ENCODE measurements at regions not wholly inside any gene's neighbourhood (a gene's known extent, or its start where the extent isn't known, plus 50 kb on each side); places are given as distances from the start of the nearest gene placed in this dataset.

DNA sequence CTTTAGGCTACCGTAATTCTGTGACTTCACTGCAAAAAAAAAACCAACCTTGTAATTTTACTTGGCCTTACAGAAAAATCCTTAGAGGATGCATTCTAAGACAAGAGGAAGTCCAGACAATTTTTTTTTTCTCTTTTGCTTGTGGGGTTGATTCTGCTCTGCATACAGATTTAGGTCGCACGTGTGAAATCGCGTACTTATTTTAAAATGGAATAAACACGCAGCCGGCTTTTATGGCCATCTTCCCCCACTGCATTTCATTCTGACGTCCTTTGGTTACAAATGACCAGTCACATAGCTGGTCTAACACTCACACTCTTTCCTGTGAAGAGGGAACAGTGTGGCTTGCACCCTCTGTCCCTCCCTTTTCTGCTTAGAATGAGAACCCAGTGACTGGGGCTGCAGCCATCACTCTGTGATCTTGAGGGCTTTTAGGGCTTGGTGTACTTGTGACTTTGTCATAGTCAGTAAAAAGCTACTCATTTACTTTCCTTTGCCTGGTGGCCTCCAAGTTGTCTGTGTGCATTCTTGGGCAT, 63.6 kb upstream of the CARD11 start:
- FAIRE-seq (no peak), DNase-seq (ENCODE audit: low read depth, low spot score) (no peak)
- Histone ChIP-seq H2AFZ (ENCODE audit: control insufficient read depth, low read length) (no peak overlapping the region), H3K4me3 (ENCODE audit: control insufficient read depth in 2 of 3, extremely low read depth in 1 of 3, insufficient read depth in 2 of 3, low read depth in 1 of 3, low read length in 3 of 3) (no peak overlapping the region), H3K4me2 (ENCODE audit: control insufficient read depth, extremely low read depth, insufficient read depth, low read depth, low read length) (no peak overlapping the region), H4K20me1 (ENCODE audit: control insufficient read depth, extremely low read depth, insufficient read depth, low read length) (no peaks in the 10 kb centered on the region), H3K79me2 (ENCODE audit: control insufficient read depth, insufficient read depth, low read length) (no peaks in the 10 kb centered on the region), H3K36me3 (ENCODE audit: control insufficient read depth in 2 of 2, extremely low read depth in 1 of 2, insufficient read depth in 2 of 2, low read length in 2 of 2) (no peaks in the 10 kb centered on the region), H3K9me3 (ENCODE audit: control insufficient read depth, low read depth, low read length) (no peaks in the 10 kb centered on the region), H3K4me1 (ENCODE audit: control insufficient read depth, extremely low read depth, insufficient read depth, low read length) (no peaks in the 10 kb centered on the region), H3K27ac (ENCODE audit: control insufficient read depth, insufficient read depth, low read length) (no peak overlapping the region), H3K27me3 (ENCODE audit: control insufficient read depth, extremely low read depth, insufficient read depth, low read length) (no peaks in the 10 kb centered on the region), H3K9ac (ENCODE audit: control insufficient read depth, extremely low read depth, insufficient read depth, low read length) (no peak overlapping the region), H3K9me1 (ENCODE audit: control insufficient read depth, extremely low read depth, insufficient read depth, low read length) (no peaks in the 10 kb centered on the region)
- TF ChIP-seq, protein P1, sequence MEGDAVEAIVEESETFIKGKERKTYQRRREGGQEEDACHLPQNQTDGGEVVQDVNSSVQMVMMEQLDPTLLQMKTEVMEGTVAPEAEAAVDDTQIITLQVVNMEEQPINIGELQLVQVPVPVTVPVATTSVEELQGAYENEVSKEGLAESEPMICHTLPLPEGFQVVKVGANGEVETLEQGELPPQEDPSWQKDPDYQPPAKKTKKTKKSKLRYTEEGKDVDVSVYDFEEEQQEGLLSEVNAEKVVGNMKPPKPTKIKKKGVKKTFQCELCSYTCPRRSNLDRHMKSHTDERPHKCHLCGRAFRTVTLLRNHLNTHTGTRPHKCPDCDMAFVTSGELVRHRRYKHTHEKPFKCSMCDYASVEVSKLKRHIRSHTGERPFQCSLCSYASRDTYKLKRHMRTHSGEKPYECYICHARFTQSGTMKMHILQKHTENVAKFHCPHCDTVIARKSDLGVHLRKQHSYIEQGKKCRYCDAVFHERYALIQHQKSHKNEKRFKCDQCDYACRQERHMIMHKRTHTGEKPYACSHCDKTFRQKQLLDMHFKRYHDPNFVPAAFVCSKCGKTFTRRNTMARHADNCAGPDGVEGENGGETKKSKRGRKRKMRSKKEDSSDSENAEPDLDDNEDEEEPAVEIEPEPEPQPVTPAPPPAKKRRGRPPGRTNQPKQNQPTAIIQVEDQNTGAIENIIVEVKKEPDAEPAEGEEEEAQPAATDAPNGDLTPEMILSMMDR (optimal IDR thresholded peaks at IDR 0.05 in 1 of 3, IDR thresholded peaks at IDR 0.05 in 1 of 3, conservative IDR thresholded peaks at IDR 0.05 in 1 of 3; ENCODE audit: extremely low read depth in 1 of 3, insufficient read depth in 2 of 3, low read length in 3 of 3) = no peak
- no peak for TF ChIP-seq EZH2 (IDR thresholded peaks at IDR 0.05; ENCODE audit: low read length)
- dilution Hi-C loops (cut with MboI; ENCODE audit: extremely low pct_ligation_motif_present, low sequenced_read_pairs) = no loop called here

DNA sequence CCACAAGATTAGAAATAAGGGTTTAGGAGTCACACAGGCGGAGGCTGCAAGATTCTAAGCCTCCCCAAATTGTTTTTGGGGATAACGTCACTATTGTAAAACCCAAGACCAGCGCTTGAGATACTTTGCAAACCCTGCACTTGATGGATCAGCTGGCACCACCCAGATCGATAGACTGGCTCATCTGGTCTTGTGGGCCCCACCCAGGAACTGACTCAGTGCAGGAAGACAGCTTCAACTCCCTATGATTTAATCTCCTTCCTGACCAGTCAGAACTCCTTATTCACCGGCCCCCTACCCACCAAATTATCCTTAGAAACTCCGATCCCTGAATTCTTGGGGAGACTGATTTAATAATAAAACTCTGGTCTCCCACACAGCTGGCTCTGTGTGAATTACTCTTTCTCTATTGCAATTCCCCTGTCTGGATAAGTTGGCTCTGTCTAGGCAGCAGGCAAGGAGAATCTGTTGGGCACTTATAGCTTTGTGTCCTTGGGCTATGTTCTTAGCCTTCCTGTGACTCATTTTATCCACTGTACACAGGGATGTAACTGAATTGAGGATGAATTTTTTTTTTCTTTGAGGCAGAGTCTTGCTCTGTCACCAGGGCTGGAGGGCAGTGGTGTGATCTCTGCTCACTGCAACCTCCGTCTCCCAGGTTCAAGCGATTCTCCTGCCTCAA, 64.4 kb upstream of the CARD11 start:
- no peak for DNase-seq (ENCODE audit: low read depth, low spot score)
- no peak overlapping the region for H2AFZ ChIP-seq (ENCODE audit: control insufficient read depth, low read length)
- H3K27ac ChIP-seq (ENCODE audit: control insufficient read depth, insufficient read depth, low read length) = no peak overlapping the region
- no peak for FAIRE-seq
- H3K36me3 ChIP-seq (ENCODE audit: control insufficient read depth in 2 of 2, extremely low read depth in 1 of 2, insufficient read depth in 2 of 2, low read length in 2 of 2) = no peaks in the 10 kb centered on the region
- H3K27me3 ChIP-seq (ENCODE audit: control insufficient read depth, extremely low read depth, insufficient read depth, low read length) = no peaks in the 10 kb centered on the region
- H3K9ac ChIP-seq (ENCODE audit: control insufficient read depth, extremely low read depth, insufficient read depth, low read length) = no peak overlapping the region
- no peak overlapping the region for H3K4me3 ChIP-seq (ENCODE audit: control insufficient read depth in 2 of 3, extremely low read depth in 1 of 3, insufficient read depth in 2 of 3, low read depth in 1 of 3, low read length in 3 of 3)
- H3K4me1 ChIP-seq (ENCODE audit: control insufficient read depth, extremely low read depth, insufficient read depth, low read length) = no peaks in the 10 kb centered on the region
- H3K79me2 ChIP-seq (ENCODE audit: control insufficient read depth, insufficient read depth, low read length) = no peaks in the 10 kb centered on the region
- no peaks in the 10 kb centered on the region for H3K9me3 ChIP-seq (ENCODE audit: control insufficient read depth, low read depth, low read length)
- H3K9me1 ChIP-seq (ENCODE audit: control insufficient read depth, extremely low read depth, insufficient read depth, low read length) = no peaks in the 10 kb centered on the region
- no peaks in the 10 kb centered on the region for H4K20me1 ChIP-seq (ENCODE audit: control insufficient read depth, extremely low read depth, insufficient read depth, low read length)
- dilution Hi-C loops (cut with MboI; ENCODE audit: extremely low pct_ligation_motif_present, low sequenced_read_pairs) = no loop called here
- H3K4me2 ChIP-seq (ENCODE audit: control insufficient read depth, extremely low read depth, insufficient read depth, low read depth, low read length) = no peak overlapping the region
- TF ChIP-seq, protein P1 (optimal IDR thresholded peaks at IDR 0.05 in 1 of 3, IDR thresholded peaks at IDR 0.05 in 1 of 3, conservative IDR thresholded peaks at IDR 0.05 in 1 of 3; ENCODE audit: extremely low read depth in 1 of 3, insufficient read depth in 2 of 3, low read length in 3 of 3) = no peak
- no peak for TF ChIP-seq EZH2 (IDR thresholded peaks at IDR 0.05; ENCODE audit: low read length)

Data from keratinocyte (primary cell).